OCI-M2 (cell line): ENCODE measurements at regions not wholly inside any gene's neighbourhood (a gene's known extent, or its start where the extent isn't known, plus 50 kb on each side); places are given as distances from the start of the nearest gene placed in this dataset.
"Not testable (repeated sequence)": the region's sequence is repeated elsewhere in the genome, so short reads cannot be mapped to it uniquely, and the experiment has no call there.

Experiments used
- DNase-seq: peaks from one replicate; lab custom pipeline; 2025; ENCODE audit not compliant: unreplicated experiment; lab: John Stamatoyannopoulos, UW

DNA sequence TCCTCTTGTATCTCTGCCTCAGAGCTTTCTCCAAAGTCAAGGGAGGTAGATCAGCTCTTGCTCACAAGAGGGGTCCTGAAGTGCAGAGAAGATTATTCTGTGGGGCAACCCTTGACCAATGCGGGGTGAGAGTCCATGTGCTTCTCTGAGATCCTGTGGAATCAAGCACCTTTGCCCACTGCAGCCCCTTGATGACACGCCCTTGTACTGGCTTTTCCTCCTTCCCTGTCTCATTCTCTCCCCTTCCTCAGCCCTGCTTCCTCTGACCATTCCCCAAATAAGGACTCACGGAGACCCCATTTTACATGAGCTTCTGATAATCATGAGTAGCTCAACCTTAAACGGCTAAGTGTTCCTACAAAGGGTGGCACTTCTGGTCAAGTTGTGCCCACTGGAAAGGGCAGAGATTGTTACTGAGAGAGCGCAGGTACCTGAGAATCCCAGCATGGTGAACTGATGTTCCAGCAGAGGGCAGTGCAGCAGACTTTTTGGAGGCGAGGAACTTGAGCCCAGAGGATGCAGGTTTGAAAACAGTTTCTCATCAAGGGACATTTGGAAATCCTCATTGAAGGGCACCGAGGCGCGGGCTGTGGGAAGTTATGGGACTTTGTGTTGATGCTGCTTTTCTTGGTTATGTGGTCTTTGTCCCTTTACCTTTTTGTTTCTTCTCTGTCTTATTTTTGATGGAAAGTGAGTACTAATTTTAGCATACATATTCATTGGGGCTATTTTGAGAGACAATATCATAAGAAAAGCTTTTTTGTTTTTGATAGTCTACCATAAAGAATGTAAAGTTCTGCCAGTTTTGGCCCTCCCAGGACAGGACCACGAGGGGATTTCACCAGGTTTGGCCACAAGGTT, 201.3 kb downstream of the RBM46 start:
- no peak for DNase-seq

DNA sequence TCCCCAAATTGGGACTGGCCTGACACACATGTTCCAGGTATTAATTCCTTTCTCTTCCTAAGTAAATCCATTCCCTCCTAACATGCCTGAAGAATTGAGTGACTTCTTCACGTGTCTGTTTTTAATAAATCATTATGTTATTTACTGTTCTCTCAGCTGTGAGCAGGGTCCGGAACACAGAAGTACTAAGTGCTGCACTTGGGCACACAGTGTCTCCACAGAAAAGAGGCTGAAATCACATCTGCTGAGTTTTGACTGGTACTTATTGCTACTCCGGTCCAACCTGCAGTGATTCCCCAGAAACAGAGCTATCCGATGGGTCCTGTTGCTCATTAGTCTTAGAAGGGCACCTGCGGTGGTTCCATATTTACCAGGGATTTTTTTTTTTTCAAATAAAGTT, 202.6 kb downstream of the RBM46 start:
- DNase-seq, result no peak

DNA sequence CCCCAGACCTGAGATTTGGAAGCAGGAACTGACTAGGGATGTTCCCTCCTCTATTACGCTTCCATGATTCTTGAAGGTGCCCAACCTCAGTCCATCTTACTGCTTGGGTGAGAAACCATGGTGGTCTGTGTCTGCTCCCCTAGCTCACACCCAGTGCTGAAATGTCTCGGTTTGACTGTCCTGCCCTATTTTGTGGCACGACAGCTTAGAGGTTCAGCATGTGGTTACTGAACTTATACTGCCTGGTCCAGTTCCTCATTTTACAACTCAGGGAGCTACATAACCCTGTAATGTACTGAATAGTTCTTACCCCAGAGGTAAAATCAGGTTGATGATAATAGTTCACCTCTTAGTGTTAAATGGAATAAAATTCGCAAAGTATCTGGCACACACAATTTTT, 203.1 kb downstream of the RBM46 start:
- no peak for DNase-seq

DNA sequence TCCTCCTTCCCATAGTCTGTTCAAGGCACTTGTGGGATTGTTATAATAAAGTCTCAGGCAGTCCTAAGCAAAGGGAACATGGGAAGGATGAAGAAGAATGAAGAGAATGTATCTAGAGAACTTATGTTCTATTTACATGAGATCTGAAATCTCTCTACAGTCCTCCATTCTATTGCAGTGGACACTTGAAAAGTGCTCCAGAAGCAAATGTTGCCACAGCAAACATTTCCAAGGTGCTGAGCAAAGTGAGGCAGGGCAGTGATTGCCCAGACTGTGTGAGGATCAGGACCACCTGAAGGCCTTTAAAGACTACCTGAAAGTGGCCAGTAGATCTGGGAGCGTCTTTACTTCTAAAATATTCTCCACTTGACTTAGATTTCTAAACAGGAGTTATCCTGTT, 203.5 kb downstream of the RBM46 start:
- DNase-seq, result no peak

- DNase-seq, result no peak
Observed at GRCh38 chr4:154985673-154986072, 204.6 kb downstream of the RBM46 start.

GRCh38 chr4:154988511-154988910, 207.4 kb downstream of the RBM46 start:
- no peak for DNase-seq

GRCh38 chr4:154989511-154989910, 208.4 kb downstream of the RBM46 start:
- DNase-seq, result no peak

DNA sequence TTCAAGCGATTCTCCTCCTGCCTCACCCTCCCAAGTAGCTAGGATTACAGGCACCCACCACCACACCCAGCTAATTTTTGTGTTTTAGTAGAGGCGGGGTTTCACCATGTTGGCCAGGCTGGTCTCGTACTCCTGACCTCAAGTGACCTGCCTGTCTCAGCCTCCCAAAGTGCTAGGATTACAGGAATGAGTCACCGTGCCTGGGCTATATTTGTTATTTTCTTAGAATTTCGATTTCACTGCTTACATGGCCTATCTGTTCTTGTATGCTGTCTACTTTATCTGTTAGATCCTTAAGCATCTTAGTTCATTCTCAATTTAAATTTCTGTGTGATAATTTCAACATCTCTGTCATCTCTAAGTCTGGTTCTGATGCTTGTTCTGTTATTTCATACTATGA, 210.6 kb upstream of the NPY2R start:
- DNase-seq, result not testable (repeated sequence)

GRCh38 chr4:154998284-154998683, 210.2 kb upstream of the NPY2R start:
- no peak for DNase-seq

- DNase-seq, result no peak
Observed at GRCh38 chr4:154998773-154999172, 209.7 kb upstream of the NPY2R start.

DNA sequence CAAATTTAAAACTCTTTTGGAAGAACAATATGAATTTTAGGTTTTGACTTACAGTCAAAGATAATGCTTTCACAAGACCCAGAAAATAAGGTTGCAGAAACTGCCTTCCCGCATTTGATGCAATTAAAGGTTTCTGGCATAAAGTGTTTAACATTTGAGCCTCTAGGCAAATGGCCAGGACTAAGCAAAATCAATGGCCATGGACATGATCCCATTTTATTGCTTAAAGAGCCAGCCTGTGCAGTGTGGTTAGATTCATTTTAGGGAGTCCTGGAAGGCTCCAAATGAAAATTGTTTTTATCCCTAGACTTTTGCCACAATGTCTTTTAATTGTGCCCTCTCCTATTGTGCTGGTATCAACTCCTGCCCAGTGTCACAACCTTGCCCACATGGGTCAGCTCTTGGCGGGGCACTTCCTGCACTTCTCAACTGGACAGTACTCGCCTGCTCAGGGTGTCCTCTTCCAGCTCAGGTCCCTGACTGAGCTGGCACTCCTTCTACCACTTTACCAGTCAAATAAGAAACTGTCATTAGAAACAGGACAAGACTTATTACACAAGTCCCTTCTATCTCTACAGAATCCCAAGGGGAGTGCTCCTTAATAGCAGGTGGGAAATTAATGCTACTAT, 208.4 kb upstream of the NPY2R start:
- DNase-seq, result no peak

DNA sequence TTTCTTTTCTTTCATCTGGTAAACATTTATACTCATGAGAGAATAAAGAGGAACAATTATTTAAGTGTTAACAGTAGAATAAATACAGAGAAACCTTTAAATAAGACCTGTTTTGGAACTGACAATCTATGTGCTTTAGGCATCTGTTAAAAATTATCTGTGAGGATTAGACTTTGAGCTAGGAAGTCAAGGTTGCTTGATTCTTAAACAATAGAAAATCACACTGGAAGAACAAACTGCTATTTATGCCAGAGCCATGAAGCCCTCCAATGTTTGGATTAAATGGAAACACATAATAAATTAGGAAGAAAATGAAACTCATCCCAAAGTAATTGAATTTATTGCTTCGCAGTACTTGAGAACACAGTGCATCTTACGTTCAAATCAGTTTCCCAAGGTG, 207.2 kb upstream of the NPY2R start:
- DNase-seq, result no peak

- DNase-seq, result no peak
Observed at GRCh38 chr4:155005395-155006090, 202.9 kb upstream of the NPY2R start.

- DNase-seq, result no peak
Observed at GRCh38 chr4:155007660-155008176, 200.7 kb upstream of the NPY2R start.

- DNase-seq, result no peak
Observed at GRCh38 chr4:155008389-155008788, 200.0 kb upstream of the NPY2R start.

GRCh38 chr4:155009288-155009687, 199.1 kb upstream of the NPY2R start:
- DNase-seq, result no peak

- no peak for DNase-seq
Observed at GRCh38 chr4:155010376-155010775, 198.1 kb upstream of the NPY2R start.

DNA sequence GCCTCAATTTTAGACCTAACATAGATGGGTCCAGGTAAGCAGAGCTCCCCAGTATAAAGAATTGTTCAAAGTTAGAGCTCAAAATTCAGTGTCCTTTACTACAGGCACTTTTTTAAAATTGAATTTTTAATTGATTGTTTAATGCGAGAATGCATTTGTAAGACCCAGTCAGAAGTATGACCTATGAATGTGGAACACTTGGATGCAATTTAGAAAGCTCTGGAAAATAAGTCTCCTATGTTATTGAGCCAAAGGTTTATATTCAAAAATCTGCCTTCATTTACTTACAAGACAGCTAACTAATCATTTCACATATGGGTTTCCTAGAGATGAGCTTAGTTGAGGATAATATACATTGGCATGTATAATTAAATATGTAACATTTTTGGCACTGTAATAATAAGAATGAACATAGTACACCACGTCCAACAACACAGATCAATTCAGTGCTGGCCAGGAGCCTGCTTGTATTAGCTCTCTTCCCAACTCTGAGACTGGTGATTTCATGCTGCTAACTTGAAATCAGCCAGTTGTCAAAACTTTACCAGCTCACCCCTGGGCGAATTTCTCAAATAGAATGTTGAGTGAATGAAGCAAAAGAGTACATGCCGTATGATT, 197.2 kb upstream of the NPY2R start:
- DNase-seq, result no peak

GRCh38 chr4:155012469-155012868, 196.0 kb upstream of the NPY2R start:
- DNase-seq, result no peak

GRCh38 chr4:155017426-155017825, 191.0 kb upstream of the NPY2R start:
- DNase-seq, result no peak

GRCh38 chr4:155025762-155026457, 182.5 kb upstream of the NPY2R start:
- no peak for DNase-seq
